ENCODE measurements at regions not wholly inside any gene's neighbourhood (a gene's known extent, or its start where the extent isn't known, plus 50 kb on each side); places are given as distances from the start of the nearest gene placed in this dataset.

DNA sequence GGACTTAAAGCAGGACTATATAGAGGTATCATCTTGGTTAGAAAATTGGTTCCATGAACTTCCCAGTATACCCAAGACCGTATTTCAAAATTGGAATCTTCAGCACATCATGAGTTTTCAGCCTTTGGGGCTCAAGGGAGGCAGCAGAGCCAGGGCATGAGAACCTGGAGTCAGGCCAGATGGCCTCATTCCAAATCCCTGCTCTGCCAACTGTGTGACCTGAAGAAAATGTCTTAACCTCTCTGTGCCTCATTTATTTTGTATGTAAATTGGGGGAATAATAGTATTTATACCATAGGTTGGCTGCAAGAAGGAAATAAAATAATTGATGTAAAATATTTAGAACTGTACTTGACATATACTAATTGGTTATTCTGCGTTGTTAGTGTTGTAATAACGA, 987.6 kb downstream of the TBC1D22A start:
- no peak overlapping the region for H3K27ac Mint-ChIP-seq
- no peak overlapping the region for H3K4me3 ChIP-seq (ENCODE audit: low read depth, low read length)
- no peaks in the 10 kb centered on the region for H3K9me3 ChIP-seq (ENCODE audit: control insufficient read depth in 2 of 2, low read length in 2 of 2)
- no peak overlapping the region for H3K27ac ChIP-seq (ENCODE audit: insufficient read depth, low read length, poor library complexity, severe bottlenecking)
- H3K4me3 Mint-ChIP-seq = no peak overlapping the region
- no peaks in the 10 kb centered on the region for H3K27me3 ChIP-seq (ENCODE audit: control insufficient read depth, insufficient read depth, low read length)
- peaks cover 0 to 3% (median 0%) of the 10 kb centered on the region in 7 donors for H3K9me3 Mint-ChIP-seq
- H3K4me1 ChIP-seq (ENCODE audit: control insufficient read depth, insufficient read depth, low read length, poor library complexity, severe bottlenecking) = no peaks in the 10 kb centered on the region
- peaks cover 0 to 6% (median 0%) of the 10 kb centered on the region in 4 donors for H3K4me1 Mint-ChIP-seq
- H3K36me3 ChIP-seq (ENCODE audit: control insufficient read depth, insufficient read depth, low read length) = no peaks in the 10 kb centered on the region
- H3K27me3 Mint-ChIP-seq = peaks cover 4% of the 10 kb centered on the region
- DNase-seq (no peak), ATAC-seq (ENCODE audit: low read depth in 2 of 2) (no peak)
- no peaks in the 10 kb centered on the region for H3K36me3 Mint-ChIP-seq

DNA sequence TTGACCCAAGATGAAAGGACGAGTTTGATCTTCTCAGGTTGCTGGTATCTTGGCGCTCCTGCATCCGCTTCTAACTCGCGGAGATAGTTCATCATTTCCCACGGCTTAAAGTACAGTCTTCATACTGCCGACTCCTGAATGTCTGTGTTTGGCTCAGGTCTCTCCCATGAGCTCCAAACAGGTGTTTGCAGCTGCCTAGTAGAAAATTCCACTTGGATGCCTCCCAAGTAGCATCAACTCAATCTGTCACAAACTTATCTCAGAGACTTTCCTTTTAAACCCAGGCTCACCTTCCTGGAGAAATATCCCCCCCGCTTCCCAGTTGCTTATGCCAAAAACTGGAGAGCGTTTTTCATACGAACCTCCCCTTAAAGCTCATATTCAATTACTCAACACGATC, 986.5 kb downstream of the TBC1D22A start:
- Histone ChIP-seq H3K27ac (ENCODE audit: insufficient read depth, low read length, poor library complexity, severe bottlenecking) (no peak overlapping the region), H3K4me3 (ENCODE audit: low read depth, low read length) (no peak overlapping the region), H3K36me3 (ENCODE audit: control insufficient read depth, insufficient read depth, low read length) (no peaks in the 10 kb centered on the region), H3K27me3 (ENCODE audit: control insufficient read depth, insufficient read depth, low read length) (no peaks in the 10 kb centered on the region), H3K9me3 (ENCODE audit: control insufficient read depth in 2 of 2, low read length in 2 of 2) (no peaks in the 10 kb centered on the region), H3K4me1 (ENCODE audit: control insufficient read depth, insufficient read depth, low read length, poor library complexity, severe bottlenecking) (no peaks in the 10 kb centered on the region)
- Mint-ChIP-seq H3K9me3 (peaks cover 0 to 3% (median 0%) of the 10 kb centered on the region in 7 donors), H3K4me3 (no peak overlapping the region), H3K4me1 (peaks cover 0 to 2% (median 0%) of the 10 kb centered on the region in 4 donors), H3K27ac (no peak overlapping the region), H3K27me3 (peaks cover 4% of the 10 kb centered on the region), H3K36me3 (no peaks in the 10 kb centered on the region)
- no peak for DNase-seq
- no peak for ATAC-seq (ENCODE audit: low read depth in 2 of 2)

DNA sequence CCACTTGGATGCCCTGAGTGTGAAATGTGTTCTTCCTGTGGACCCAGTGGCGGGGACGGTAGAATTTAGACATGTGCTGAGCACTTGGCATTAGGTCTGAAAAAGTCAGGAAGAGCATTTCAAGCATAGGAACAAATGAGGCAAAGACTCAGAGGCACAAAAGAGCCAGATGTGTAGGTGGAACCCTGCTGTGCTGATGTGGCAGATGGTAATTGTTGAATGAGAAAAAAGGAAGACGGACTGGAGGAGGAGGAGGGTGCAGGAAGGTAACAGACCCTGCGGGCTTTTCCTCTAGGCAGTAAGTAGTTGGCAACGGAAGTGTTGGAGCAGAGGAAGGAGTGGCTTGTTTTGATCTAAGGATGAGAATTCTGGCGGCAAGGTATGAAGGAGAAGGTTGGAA, 985.8 kb downstream of the TBC1D22A start:
- Histone ChIP-seq H3K27me3 (ENCODE audit: control insufficient read depth, insufficient read depth, low read length) (no peaks in the 10 kb centered on the region), H3K4me3 (ENCODE audit: low read depth, low read length) (no peak overlapping the region), H3K27ac (ENCODE audit: insufficient read depth, low read length, poor library complexity, severe bottlenecking) (no peak overlapping the region), H3K4me1 (ENCODE audit: control insufficient read depth, insufficient read depth, low read length, poor library complexity, severe bottlenecking) (no peaks in the 10 kb centered on the region), H3K9me3 (ENCODE audit: control insufficient read depth in 2 of 2, low read length in 2 of 2) (no peaks in the 10 kb centered on the region), H3K36me3 (ENCODE audit: control insufficient read depth, insufficient read depth, low read length) (no peaks in the 10 kb centered on the region)
- DNase-seq (no peak), ATAC-seq (ENCODE audit: low read depth in 2 of 2) (no peak)
- H3K4me1 Mint-ChIP-seq = no peaks in the 10 kb centered on the region
- H3K36me3 Mint-ChIP-seq = no peaks in the 10 kb centered on the region
- H3K27me3 Mint-ChIP-seq = peaks cover 4% of the 10 kb centered on the region
- no peak overlapping the region for H3K27ac Mint-ChIP-seq
- no peak overlapping the region for H3K4me3 Mint-ChIP-seq
- H3K9me3 Mint-ChIP-seq = peaks cover 0 to 3% (median 0%) of the 10 kb centered on the region in 7 donors

DNA sequence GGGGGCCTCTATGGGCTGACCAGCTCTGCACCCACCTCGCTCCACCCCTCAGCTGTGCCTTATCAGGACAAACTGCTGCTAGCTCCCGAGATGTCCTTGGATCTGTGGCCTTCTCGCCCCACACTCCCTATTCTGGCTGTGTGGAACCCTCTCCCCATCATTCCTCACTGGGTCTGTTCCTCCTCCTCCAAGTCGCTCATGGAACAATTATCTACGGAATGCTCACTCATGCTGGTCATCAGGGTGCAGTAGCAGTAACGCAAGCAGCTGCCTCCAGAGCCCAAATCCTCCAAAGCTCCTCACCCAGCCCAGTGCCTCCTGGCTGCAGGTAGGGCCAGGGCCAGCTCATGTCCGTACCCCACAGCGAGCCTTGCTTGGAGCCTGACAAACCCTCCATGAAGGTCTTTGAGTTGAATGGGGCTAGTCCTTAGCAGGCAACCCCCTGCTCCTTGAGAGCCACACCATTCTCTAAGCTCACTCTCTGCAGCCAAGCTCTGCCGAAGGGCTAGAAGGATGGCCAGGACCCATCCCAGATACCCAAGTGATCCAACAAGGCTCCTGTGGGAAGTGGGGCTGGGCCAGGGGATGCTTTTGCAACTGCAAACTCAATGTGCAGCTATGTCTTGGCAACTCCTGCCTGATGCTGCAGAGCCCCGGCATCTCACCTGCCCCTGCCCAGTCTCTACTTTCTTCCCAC, 977.8 kb downstream of the TBC1D22A start:
- no peaks in the 10 kb centered on the region for H3K4me1 ChIP-seq (ENCODE audit: control insufficient read depth, insufficient read depth, low read length, poor library complexity, severe bottlenecking)
- Mint-ChIP-seq H3K36me3 (no peaks in the 10 kb centered on the region), H3K4me1 (no peaks in the 10 kb centered on the region), H3K9me3 (no peaks in the 10 kb centered on the region), H3K27ac (no peak overlapping the region), H3K27me3 (no peaks in the 10 kb centered on the region), H3K4me3 (no peak overlapping the region)
- no peak overlapping the region for H3K27ac ChIP-seq (ENCODE audit: insufficient read depth, low read length, poor library complexity, severe bottlenecking)
- H3K27me3 ChIP-seq (ENCODE audit: control insufficient read depth, insufficient read depth, low read length) = no peaks in the 10 kb centered on the region
- H3K9me3 ChIP-seq (ENCODE audit: control insufficient read depth in 2 of 2, low read length in 2 of 2) = no peaks in the 10 kb centered on the region
- DNase-seq (no peak), ATAC-seq (ENCODE audit: low read depth in 2 of 2) (no peak)
- H3K36me3 ChIP-seq (ENCODE audit: control insufficient read depth, insufficient read depth, low read length) = no peaks in the 10 kb centered on the region
- H3K4me3 ChIP-seq (ENCODE audit: low read depth, low read length) = no peak overlapping the region

DNA sequence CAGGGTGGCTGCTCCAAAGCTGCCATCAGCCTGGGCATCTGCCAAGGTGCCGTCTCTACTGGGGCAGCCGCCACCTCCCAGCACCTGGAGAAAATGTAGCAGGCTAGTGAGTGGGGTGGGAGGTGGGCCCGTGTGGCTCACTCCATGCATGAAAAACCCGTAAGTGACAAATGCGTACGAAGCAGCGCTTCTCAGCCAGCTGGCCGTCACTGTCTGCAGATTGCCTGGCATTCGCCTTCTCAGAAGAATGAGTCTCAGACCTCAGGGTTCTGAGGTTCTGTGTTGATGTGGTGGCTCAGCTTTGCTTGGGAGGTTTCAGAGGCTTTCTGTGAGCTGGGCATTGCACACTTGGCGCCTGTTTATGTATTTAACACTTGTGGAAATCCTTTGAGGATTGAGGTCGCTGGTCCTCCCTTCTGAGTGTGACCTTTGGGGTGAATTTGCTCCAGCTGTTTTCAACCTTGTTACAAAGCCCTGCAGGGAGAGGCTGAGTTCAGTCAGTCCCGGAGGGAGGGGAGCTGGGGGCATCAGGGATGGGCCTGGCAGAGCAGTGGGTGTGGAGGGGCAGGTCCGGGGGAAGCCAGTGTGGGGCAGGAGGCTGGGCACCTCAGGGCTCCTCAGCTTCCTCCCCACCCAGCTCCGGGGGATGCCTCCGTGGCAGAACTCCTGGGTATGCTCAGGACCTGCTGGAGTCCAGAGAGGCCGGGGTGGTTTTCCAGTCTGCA, 977.0 kb downstream of the TBC1D22A start:
- no peaks in the 10 kb centered on the region for H3K9me3 ChIP-seq (ENCODE audit: control insufficient read depth in 2 of 2, low read length in 2 of 2)
- no peak overlapping the region for H3K4me3 ChIP-seq (ENCODE audit: low read depth, low read length)
- no peaks in the 10 kb centered on the region for H3K27me3 ChIP-seq (ENCODE audit: control insufficient read depth, insufficient read depth, low read length)
- no peaks in the 10 kb centered on the region for H3K27me3 Mint-ChIP-seq
- DNase-seq (no peak), ATAC-seq (ENCODE audit: low read depth in 2 of 2) (no peak)
- no peaks in the 10 kb centered on the region for H3K9me3 Mint-ChIP-seq
- no peaks in the 10 kb centered on the region for H3K36me3 ChIP-seq (ENCODE audit: control insufficient read depth, insufficient read depth, low read length)
- H3K4me1 Mint-ChIP-seq = no peaks in the 10 kb centered on the region
- no peaks in the 10 kb centered on the region for H3K36me3 Mint-ChIP-seq
- H3K27ac Mint-ChIP-seq = no peak overlapping the region
- H3K27ac ChIP-seq (ENCODE audit: insufficient read depth, low read length, poor library complexity, severe bottlenecking) = no peak overlapping the region
- H3K4me3 Mint-ChIP-seq = no peak overlapping the region
- no peaks in the 10 kb centered on the region for H3K4me1 ChIP-seq (ENCODE audit: control insufficient read depth, insufficient read depth, low read length, poor library complexity, severe bottlenecking)

- no peak overlapping the region for H3K4me3 Mint-ChIP-seq
- H3K4me1 Mint-ChIP-seq = no peaks in the 10 kb centered on the region
- H3K36me3 ChIP-seq (ENCODE audit: control insufficient read depth, insufficient read depth, low read length) = no peaks in the 10 kb centered on the region
- ATAC-seq (ENCODE audit: low read depth in 2 of 2) (no peak), DNase-seq (no peak)
- no peak overlapping the region for H3K27ac ChIP-seq (ENCODE audit: insufficient read depth, low read length, poor library complexity, severe bottlenecking)
- no peaks in the 10 kb centered on the region for H3K4me1 ChIP-seq (ENCODE audit: control insufficient read depth, insufficient read depth, low read length, poor library complexity, severe bottlenecking)
- H3K27ac Mint-ChIP-seq = no peak overlapping the region
- no peaks in the 10 kb centered on the region for H3K27me3 Mint-ChIP-seq
- H3K27me3 ChIP-seq (ENCODE audit: control insufficient read depth, insufficient read depth, low read length) = no peaks in the 10 kb centered on the region
- H3K9me3 ChIP-seq (ENCODE audit: control insufficient read depth in 2 of 2, low read length in 2 of 2) = no peaks in the 10 kb centered on the region
- no peak overlapping the region for H3K4me3 ChIP-seq (ENCODE audit: low read depth, low read length)
- no peaks in the 10 kb centered on the region for H3K9me3 Mint-ChIP-seq
- no peaks in the 10 kb centered on the region for H3K36me3 Mint-ChIP-seq
Observed at GRCh38 chr22:47738472-47739013, 976.1 kb downstream of the TBC1D22A start.

DNA sequence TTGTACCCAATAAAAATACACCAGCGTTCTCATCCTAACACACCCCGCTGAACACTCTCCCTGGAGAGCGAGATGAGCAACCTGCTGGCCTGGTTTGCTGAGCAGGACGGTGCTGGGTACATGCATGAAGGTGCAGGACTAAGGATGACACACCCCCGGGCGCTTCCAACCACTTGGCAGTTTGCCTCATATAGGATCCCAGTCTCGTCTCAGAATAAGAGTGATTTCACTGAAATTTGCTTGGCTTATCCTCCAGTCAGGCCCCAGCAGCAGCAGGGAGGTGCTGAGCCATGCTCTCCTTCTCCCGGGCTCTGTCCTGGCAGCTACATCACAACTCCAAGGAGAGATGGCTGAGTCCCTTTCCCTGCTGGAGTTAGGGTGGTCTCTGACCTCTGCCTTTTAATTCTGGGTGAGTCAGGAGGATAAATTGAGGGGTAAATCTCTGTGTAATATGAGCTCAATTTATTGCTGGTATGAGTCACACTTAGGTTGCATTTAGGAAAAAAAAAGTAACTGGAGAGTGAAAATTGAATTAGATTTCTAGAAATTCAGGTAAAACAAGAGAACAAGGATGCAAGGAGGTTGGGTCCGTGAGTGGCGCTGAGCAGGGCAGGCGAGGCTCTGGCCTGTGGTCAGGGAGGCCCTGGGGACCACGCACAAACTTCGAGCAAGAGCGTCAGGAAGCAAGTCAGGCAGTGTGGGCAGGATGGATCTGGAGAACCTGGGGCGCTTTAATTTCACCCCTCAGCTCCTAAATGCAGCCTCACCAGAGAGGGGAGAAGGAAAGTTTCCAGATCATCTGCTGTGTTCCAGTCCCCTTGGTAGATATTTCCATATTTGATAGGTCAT, 974.0 kb downstream of the TBC1D22A start:
- ATAC-seq (ENCODE audit: low read depth in 2 of 2) (no peak), DNase-seq (no peak)
- Mint-ChIP-seq H3K4me3 (no peak overlapping the region), H3K27me3 (no peaks in the 10 kb centered on the region), H3K4me1 (no peaks in the 10 kb centered on the region), H3K27ac (no peak overlapping the region), H3K9me3 (peaks cover 0 to 10% (median 5%) of the 10 kb centered on the region in 7 donors), H3K36me3 (no peaks in the 10 kb centered on the region)
- Histone ChIP-seq H3K9me3 (ENCODE audit: control insufficient read depth in 2 of 2, low read length in 2 of 2) (peaks cover 0 to under 1% of the 10 kb centered on the region in 2 experiments), H3K4me3 (ENCODE audit: low read depth, low read length) (no peak overlapping the region), H3K36me3 (ENCODE audit: control insufficient read depth, insufficient read depth, low read length) (no peaks in the 10 kb centered on the region), H3K27me3 (ENCODE audit: control insufficient read depth, insufficient read depth, low read length) (no peaks in the 10 kb centered on the region), H3K4me1 (ENCODE audit: control insufficient read depth, insufficient read depth, low read length, poor library complexity, severe bottlenecking) (no peaks in the 10 kb centered on the region), H3K27ac (ENCODE audit: insufficient read depth, low read length, poor library complexity, severe bottlenecking) (no peak overlapping the region)
